ENCODE measurements at regions not wholly inside any gene's neighbourhood (a gene's known extent, or its start where the extent isn't known, plus 50 kb on each side); places are given as distances from the start of the nearest gene placed in this dataset.

- TF ChIP-seq, protein P1, sequence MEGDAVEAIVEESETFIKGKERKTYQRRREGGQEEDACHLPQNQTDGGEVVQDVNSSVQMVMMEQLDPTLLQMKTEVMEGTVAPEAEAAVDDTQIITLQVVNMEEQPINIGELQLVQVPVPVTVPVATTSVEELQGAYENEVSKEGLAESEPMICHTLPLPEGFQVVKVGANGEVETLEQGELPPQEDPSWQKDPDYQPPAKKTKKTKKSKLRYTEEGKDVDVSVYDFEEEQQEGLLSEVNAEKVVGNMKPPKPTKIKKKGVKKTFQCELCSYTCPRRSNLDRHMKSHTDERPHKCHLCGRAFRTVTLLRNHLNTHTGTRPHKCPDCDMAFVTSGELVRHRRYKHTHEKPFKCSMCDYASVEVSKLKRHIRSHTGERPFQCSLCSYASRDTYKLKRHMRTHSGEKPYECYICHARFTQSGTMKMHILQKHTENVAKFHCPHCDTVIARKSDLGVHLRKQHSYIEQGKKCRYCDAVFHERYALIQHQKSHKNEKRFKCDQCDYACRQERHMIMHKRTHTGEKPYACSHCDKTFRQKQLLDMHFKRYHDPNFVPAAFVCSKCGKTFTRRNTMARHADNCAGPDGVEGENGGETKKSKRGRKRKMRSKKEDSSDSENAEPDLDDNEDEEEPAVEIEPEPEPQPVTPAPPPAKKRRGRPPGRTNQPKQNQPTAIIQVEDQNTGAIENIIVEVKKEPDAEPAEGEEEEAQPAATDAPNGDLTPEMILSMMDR (IDR thresholded peaks at IDR 0.05), result no peak
- Histone ChIP-seq H3K36me3 (no peaks in the 10 kb centered on the region), H3K27me3 (no peaks in the 10 kb centered on the region), H3K4me3 (no peak overlapping the region), H3K9me3 (no peaks in the 10 kb centered on the region), H3K4me1 (peaks cover 0 to 18% (median 12%) of the 10 kb centered on the region in 4 donors), H3K27ac (no peak overlapping the region)
- intact Hi-C loops (cut with DNase I; ENCODE audit: low total_unique reads), result loop anchor here (5.0 to 10.0 kb wide), 3 partner anchors 82 to 322 kb away; no protein-coding TSS in a partner anchor
- no peak for DNase-seq
Observed at GRCh38 chr16:82260212-82260795, 90.3 kb upstream of the MPHOSPH6 start.

DNA sequence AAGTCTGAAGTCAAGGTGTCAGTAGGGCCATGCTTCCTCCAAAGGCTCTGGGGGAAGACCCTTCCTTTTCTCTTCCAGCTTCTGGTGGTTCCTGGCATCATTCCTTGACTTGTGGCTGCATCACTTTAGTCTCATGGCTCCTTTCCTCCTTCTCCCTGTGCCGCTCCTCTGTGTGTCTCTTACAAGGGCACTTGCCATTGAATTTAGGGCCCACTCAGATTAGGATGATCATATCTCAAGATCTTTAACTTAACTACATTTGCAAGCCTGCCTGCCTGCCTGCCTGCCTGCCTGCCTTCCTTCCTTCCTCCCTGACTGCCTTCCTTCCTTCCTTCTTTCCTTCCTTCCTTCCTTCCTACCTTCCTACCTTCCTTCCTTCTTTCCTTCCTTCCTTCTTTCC, 89.7 kb upstream of the MPHOSPH6 start:
- H3K27me3 ChIP-seq, result no peaks in the 10 kb centered on the region
- TF ChIP-seq, protein P1 (IDR thresholded peaks at IDR 0.05), result no peak
- peaks cover 0 to 13% (median 10%) of the 10 kb centered on the region in 4 donors for H3K4me1 ChIP-seq
- no peak overlapping the region for H3K27ac ChIP-seq
- DNase-seq, result no peak
- no peak overlapping the region for H3K4me3 ChIP-seq
- H3K36me3 ChIP-seq, result no peaks in the 10 kb centered on the region
- intact Hi-C loops (cut with DNase I; ENCODE audit: low total_unique reads), result loop anchor here (5.0 to 10.0 kb wide), 3 partner anchors 83 to 323 kb away; no protein-coding TSS in a partner anchor
- no peaks in the 10 kb centered on the region for H3K9me3 ChIP-seq

DNA sequence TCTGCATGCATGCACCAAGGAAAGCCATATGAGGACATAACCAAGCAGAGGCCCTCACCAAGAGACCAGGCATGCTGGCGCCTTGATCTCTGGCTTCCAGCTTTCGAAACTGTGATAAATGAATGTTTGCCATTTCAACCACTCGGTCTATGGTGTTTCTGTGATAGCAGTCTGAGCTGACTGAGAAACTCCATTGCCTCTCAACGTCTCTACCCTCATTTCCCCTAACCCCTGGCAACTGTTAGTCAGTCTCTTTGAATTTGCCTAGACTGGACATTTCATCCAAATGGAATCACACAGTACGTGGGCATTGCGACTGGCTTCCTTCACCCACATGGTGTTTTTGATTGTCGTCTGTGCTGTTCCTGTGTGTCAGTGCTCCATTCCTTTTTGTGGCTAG, 88.0 kb upstream of the MPHOSPH6 start:
- Histone ChIP-seq H3K36me3 (no peaks in the 10 kb centered on the region), H3K9me3 (no peaks in the 10 kb centered on the region), H3K4me3 (no peak overlapping the region), H3K27ac (no peak overlapping the region), H3K4me1 (no peaks in the 10 kb centered on the region), H3K27me3 (no peaks in the 10 kb centered on the region)
- no peak for DNase-seq
- intact Hi-C loops (cut with DNase I; ENCODE audit: low total_unique reads), result no loop called here
- TF ChIP-seq, protein P1 (IDR thresholded peaks at IDR 0.05), result no peak

GRCh38 chr16:82252582-82252981, 82.6 kb upstream of the MPHOSPH6 start:
- no peaks in the 10 kb centered on the region for H3K9me3 ChIP-seq
- TF ChIP-seq, protein P1 (IDR thresholded peaks at IDR 0.05), result no peak
- H3K36me3 ChIP-seq, result no peaks in the 10 kb centered on the region
- intact Hi-C loops (cut with DNase I; ENCODE audit: low total_unique reads), result no loop called here
- H3K4me3 ChIP-seq, result no peak overlapping the region
- no peaks in the 10 kb centered on the region for H3K4me1 ChIP-seq
- no peak for DNase-seq
- no peaks in the 10 kb centered on the region for H3K27me3 ChIP-seq
- H3K27ac ChIP-seq, result no peak overlapping the region

DNA sequence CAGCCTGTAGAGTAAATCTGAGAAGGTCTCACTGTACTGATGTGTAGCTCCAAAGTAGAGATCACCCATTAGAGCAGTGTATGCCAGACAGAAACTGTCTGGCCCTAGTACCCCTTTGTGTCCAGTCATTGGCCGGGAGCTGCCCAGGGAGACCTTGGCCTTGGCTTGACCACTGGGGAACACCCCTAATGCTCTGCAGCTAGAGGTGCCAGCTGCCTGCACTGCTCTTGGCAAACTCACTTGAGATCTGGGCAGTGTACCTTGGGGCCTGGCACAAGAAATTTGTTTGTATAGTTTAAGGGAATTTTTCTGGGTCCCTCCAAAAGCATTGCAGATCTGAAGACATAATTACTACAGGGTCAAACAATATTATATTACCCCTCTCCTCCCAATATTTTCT, 78.7 kb upstream of the MPHOSPH6 start:
- DNase-seq, result no peak
- no peak overlapping the region for H3K27ac ChIP-seq

More for the DNA sequence above, 78.7 kb upstream of the MPHOSPH6 start:
- TF ChIP-seq, protein P1 (IDR thresholded peaks at IDR 0.05), result no peak
- no peaks in the 10 kb centered on the region for H3K36me3 ChIP-seq
- intact Hi-C loops (cut with DNase I; ENCODE audit: low total_unique reads), result no loop called here
- no peaks in the 10 kb centered on the region for H3K27me3 ChIP-seq
- no peak overlapping the region for H3K4me3 ChIP-seq
- peaks cover 0 to 7% (median 5%) of the 10 kb centered on the region in 3 donors for H3K9me3 ChIP-seq
- no peaks in the 10 kb centered on the region for H3K4me1 ChIP-seq
